Coronary artery (tissue), 2 donors: ENCODE measurements at regions not wholly inside any gene's neighbourhood (a gene's known extent, or its start where the extent isn't known, plus 50 kb on each side); places are given as distances from the start of the nearest gene placed in this dataset.

Experiments
- DNase-seq: peaks from one replicate; pipeline ENCODE4 v3.0.0-alpha.2; 2017; ENCODE audit warnings: low spot score
- H3K27ac ChIP-seq, 2 donors: fragments of 200-600 bp; sonication (generic); one replicate each; pipeline ENCODE4 v1.5.1; 2016 to 2019
- H3K4me3 ChIP-seq: fragments of 200-600 bp; sonication (generic); 2 replicates; pipeline ENCODE4 v1.5.1; 2016; ENCODE audit warnings: mild to moderate bottlenecking, moderate library complexity
- CTCF ChIP-seq: fragments of 200-600 bp; sonication (generic); IDR thresholded peaks from one replicate; pipeline ENCODE4 v1.5.1; 2019; ENCODE audit warnings: antibody characterized with exemption

GRCh38 chr1:182217071-182217470 is 155.6 kb upstream of the ZNF648 start:
- no peak overlapping the region for H3K4me3 ChIP-seq
- TF ChIP-seq CTCF: no peak
- H3K27ac ChIP-seq: no peak overlapping the region
- DNase-seq: no peak

DNA sequence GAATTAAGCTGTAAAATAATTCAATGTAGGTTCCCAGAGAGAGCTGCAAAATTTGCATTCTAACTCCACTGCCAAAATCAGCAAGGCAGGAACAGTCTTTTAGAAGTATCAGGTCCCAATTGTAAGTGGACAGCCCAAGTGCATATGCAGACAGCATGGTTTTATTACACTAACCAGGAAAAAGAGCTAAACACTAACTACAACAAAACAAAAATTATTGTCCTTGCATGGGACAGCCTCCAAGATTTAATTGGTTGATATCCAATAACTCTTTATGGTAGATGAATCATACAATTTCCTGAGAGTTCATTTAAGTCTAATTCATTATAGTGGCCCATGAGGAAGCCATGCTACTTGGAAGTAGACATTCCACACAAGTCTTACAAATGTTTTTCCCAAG is 154.3 kb upstream of the ZNF648 start:
- DNase-seq: no peak
- no peak overlapping the region for H3K4me3 ChIP-seq
- no peak overlapping the region for H3K27ac ChIP-seq
- TF ChIP-seq CTCF: no peak

DNA sequence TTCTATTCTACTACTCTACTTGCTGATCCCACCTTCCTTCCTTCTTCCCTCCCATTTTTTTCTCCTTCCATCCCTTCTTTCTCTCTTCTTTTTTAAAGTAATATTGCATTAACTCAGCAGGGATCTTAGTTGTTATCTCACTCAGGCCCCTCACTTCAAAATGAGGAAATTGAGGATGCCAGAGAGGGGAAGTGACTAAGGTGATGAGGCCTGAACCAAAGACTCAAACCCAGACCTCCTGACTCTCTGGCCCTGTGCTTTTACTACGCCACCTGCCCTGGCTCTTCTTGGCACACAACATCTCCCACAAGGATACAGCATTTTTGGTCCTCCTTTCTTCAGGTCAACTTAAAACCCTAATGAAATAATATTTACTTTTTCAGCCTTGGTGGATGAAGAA is 151.7 kb upstream of the ZNF648 start:
- DNase-seq: no peak
- H3K27ac ChIP-seq: no peak overlapping the region
- no peak for TF ChIP-seq CTCF
- H3K4me3 ChIP-seq: no peak overlapping the region

GRCh38 chr1:182211386-182211785 is 149.9 kb upstream of the ZNF648 start:
- Histone ChIP-seq H3K27ac (no peak overlapping the region), H3K4me3 (no peak overlapping the region)
- no peak for DNase-seq
- TF ChIP-seq CTCF: no peak

- DNase-seq: no peak
- Histone ChIP-seq H3K4me3 (no peak overlapping the region), H3K27ac (peak overlapping the region in 1 of 2 donors; percentile 29)
- TF ChIP-seq CTCF: no peak
Observed at GRCh38 chr1:182210417-182210816, 148.9 kb upstream of the ZNF648 start.

DNA sequence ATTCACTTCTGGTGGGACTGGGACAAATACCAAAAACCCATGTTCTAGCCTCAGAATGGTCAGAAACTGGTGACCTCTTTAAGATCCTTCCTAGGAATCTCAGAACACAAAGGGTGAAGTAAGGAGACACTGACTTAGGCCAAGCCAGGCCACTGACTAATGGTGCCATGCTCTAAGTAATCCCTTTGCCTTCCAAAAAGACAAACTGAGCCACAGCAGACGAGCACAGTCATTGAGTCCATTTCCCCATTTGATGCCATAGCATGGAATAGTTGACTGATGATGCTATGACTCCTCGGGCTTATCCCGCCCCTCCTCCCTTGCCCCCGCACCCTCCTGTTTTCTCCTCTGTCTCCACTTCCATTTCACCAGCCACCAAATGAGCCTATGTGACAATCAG is 145.8 kb upstream of the ZNF648 start:
- H3K4me3 ChIP-seq: no peak overlapping the region
- peak overlapping the region; percentile 54 to 71 for H3K27ac ChIP-seq
- no peak for TF ChIP-seq CTCF
- no peak for DNase-seq

GRCh38 chr1:182206626-182207239 is 145.2 kb upstream of the ZNF648 start:
- peak; percentile 82 for DNase-seq
- H3K4me3 ChIP-seq: no peak overlapping the region
- TF ChIP-seq CTCF: no peak
- H3K27ac ChIP-seq: peak overlapping the region; percentile 54 to 78
